ENCODE measurements at regions not wholly inside any gene's neighbourhood (a gene's known extent, or its start where the extent isn't known, plus 50 kb on each side); places are given as distances from the start of the nearest gene placed in this dataset.

GRCh38 chr5:5886812-5887486 is 464.5 kb downstream of the ICE1 start:
- TF ChIP-seq CTCF (IDR thresholded peaks at IDR 0.05) (peak in 1 of 3 donors; percentile 26), POLR2A (IDR thresholded peaks at IDR 0.05) (no peak)

Data from breast epithelium (tissue), 3 donors.